ENCODE measurements at regions not wholly inside any gene's neighbourhood (a gene's known extent, or its start where the extent isn't known, plus 50 kb on each side); places are given as distances from the start of the nearest gene placed in this dataset.
"Not testable (repeated sequence)": the region's sequence is repeated elsewhere in the genome, so short reads cannot be mapped to it uniquely, and the experiment has no call there.

GRCh38 chr2:39879001-39879400 lies 99.9 kb upstream of the THUMPD2 start:
- H3K4ac ChIP-seq (replicated peaks; ENCODE audit: insufficient read length, low read depth, low read length); H3K9me3 ChIP-seq (ENCODE audit: insufficient read depth in 2 of 2, low read depth in 1 of 2, low read length in 1 of 2); H4K91ac ChIP-seq (replicated peaks; ENCODE audit: insufficient read length, low read length); CTCF ChIA-PET (ENCODE audit: partially characterized antibody); H4K5ac ChIP-seq (ENCODE audit: insufficient read length, low read depth, low read length); H2AK5ac ChIP-seq (ENCODE audit: low read depth, low read length); H3K36me3 ChIP-seq (ENCODE audit: control insufficient read depth in 2 of 4, insufficient read depth in 4 of 4, low read length in 3 of 4); H3K4me3 ChIP-seq (ENCODE audit: extremely low read depth in 1 of 4, insufficient read depth in 2 of 4, low read depth in 3 of 4, low read length in 4 of 4); H3K14ac ChIP-seq (ENCODE audit: insufficient read length); H3K79me1 ChIP-seq (ENCODE audit: low read depth, low read length); H4K8ac ChIP-seq (ENCODE audit: extremely low read depth, insufficient read depth, low read length); H2BK12ac ChIP-seq (ENCODE audit: low read depth, low read length); POLR2A ChIA-PET (ENCODE audit: partially characterized antibody); H3K23me2 ChIP-seq (ENCODE audit: low read depth, low read length); H3K79me2 ChIP-seq (ENCODE audit: control insufficient read depth in 1 of 2, insufficient read depth in 2 of 2, low read length in 2 of 2); H3K27me3 ChIP-seq (replicated peaks in 1 of 4; ENCODE audit: control insufficient read depth in 3 of 4, extremely low read depth in 1 of 4, insufficient read depth in 3 of 4, low read length in 3 of 4); H4K20me1 ChIP-seq (replicated peaks in 1 of 2; ENCODE audit: control insufficient read depth in 1 of 2, insufficient read depth in 2 of 2, low read length in 2 of 2); H3K4me2 ChIP-seq (ENCODE audit: insufficient read depth in 1 of 2, low read depth in 2 of 2, low read length in 2 of 2); DNase-seq (ENCODE audit: low read depth in 1 of 2, low spot score in 2 of 2); H3K18ac ChIP-seq (ENCODE audit: extremely low read depth, low read length); H2BK20ac ChIP-seq (ENCODE audit: low read length); H2BK120ac ChIP-seq (replicated peaks; ENCODE audit: low read depth, low read length); H3K56ac ChIP-seq (replicated peaks; ENCODE audit: insufficient read length, low read depth, low read length); H3K4me1 ChIP-seq (replicated peaks in 1 of 4; ENCODE audit: control insufficient read depth in 3 of 4, insufficient read depth in 4 of 4, low read length in 3 of 4); H2BK15ac ChIP-seq (ENCODE audit: low read length); H3K27ac ChIP-seq (ENCODE audit: low read depth, low read length); H3K9ac ChIP-seq (replicated peaks in 1 of 4; ENCODE audit: extremely low read depth in 1 of 4, low read depth in 3 of 4, low read length in 3 of 4); H2AFZ ChIP-seq (ENCODE audit: low read length); H2BK5ac ChIP-seq (ENCODE audit: low read depth, low read length); H3K23ac ChIP-seq (ENCODE audit: insufficient read length); FAIRE-seq: not testable (repeated sequence)
- 98% methylated on average over 2 of the region's 2 CpGs; no CpG with 5 or more reads in 1 of the 2 experiments for WGBS, 2 experiments (ENCODE audit: extremely low coverage in 1 of 2, insufficient coverage in 1 of 2, insufficient read length in 1 of 2, insufficient replicate concordance in 2 of 2, low coverage in 1 of 2, low lambda C conversion rate in 2 of 2, missing lambda C conversion rate in 1 of 2)

Measured in H1 (cell line).